K562 (cell line): ENCODE measurements at regions not wholly inside any gene's neighbourhood (a gene's known extent, or its start where the extent isn't known, plus 50 kb on each side); places are given as distances from the start of the nearest gene placed in this dataset.

ENCODE experiments used
- ATAC-seq: fragments of 200-7000 bp; cut with Tn5 transposase; 3 replicates; pipeline ENCODE4 v1.9.1; 2020; ENCODE audit warnings: moderate library complexity
- BruUV-seq: library from RNA; stranded (reverse); fragments of 400-500 nt; replicated peaks from 2 replicates; lab custom pipeline; 2021; lab: Mats Ljungman, UMichigan
- CTCF ChIA-PET: fragments of 300-600 bp; formaldehyde crosslinking; extraction: SDS; loops from one replicate; lab custom pipeline; 2021; ENCODE audit warnings: low intra/inter-chr PET ratio; lab: Yijun Ruan, JAX
- POLR2A ChIA-PET: fragments of 300-600, 350-650 bp; sonication (Branson Sonifier 250); formaldehyde crosslinking; extraction: SDS; loops from one replicate; lab custom pipeline; 2021; ENCODE audit warnings: antibody characterized with exemption, inconsistent platforms; lab: Yijun Ruan, JAX
- DNase-seq, 4 experiments: peaks; one replicate each; pipeline versions ENCODE4 v3.0.0 to v3.0.0-alpha.2; 2011 to 2018; ENCODE audit warnings: low spot score in 3 of 4, mixed read lengths in 3 of 4; ENCODE audit errors: extremely low read depth in 1 of 4
- FAIRE-seq: peaks from 2 replicates; lab custom pipeline; 2011; peaks lifted over from hg19 to GRCh38; lab: Jason Lieb, UNC
- H2AFZ ChIP-seq: 2 replicates; pipeline ENCODE4 v1.6.0; 2011; ENCODE audit warnings: low read depth, low read length, control low read depth, inconsistent platforms
- H3K27ac ChIP-seq: fragments of 200-600 bp; 3 replicates; pipeline ENCODE4 v1.8.0; 2011; ENCODE audit warnings: low read depth, mild to moderate bottlenecking, control low read depth, inconsistent platforms, low read length, moderate library complexity, mixed read lengths; ENCODE audit errors: extremely low read depth
- H3K27me3 ChIP-seq, 2 experiments: fragments of 300-600 bp in 1 of 2; 2 replicates in 1 of 2; 3 replicates in 1 of 2; pipeline versions ENCODE4 v1.6.0 to v1.8.0; 2011; ENCODE audit warnings: inconsistent platforms in 2 of 2, low read length in 2 of 2, mild to moderate bottlenecking in 1 of 2, mixed read lengths in 1 of 2, moderate library complexity in 1 of 2; ENCODE audit not compliant: control insufficient read depth in 2 of 2, insufficient read depth in 2 of 2
- H3K36me3 ChIP-seq: fragments of 300-600 bp; 3 replicates; pipeline ENCODE4 v1.8.0; 2011; ENCODE audit warnings: mild to moderate bottlenecking, low read length, inconsistent platforms; ENCODE audit not compliant: control insufficient read depth, insufficient read depth
- H3K4me1 ChIP-seq, 2 experiments: fragments of 200-600 bp in 1 of 2; replicated peaks in 1 of 2; 2 replicates in 1 of 2; 3 replicates in 1 of 2; pipeline versions ENCODE4 v1.5.1 to v1.8.0; 2011; ENCODE audit warnings: inconsistent platforms in 2 of 2, low read length in 2 of 2, mild to moderate bottlenecking in 1 of 2, mixed read lengths in 1 of 2, moderate library complexity in 1 of 2; ENCODE audit not compliant: control insufficient read depth in 2 of 2, insufficient read depth in 2 of 2
- H3K4me2 ChIP-seq: 2 replicates; pipeline ENCODE4 v1.6.1; 2011; ENCODE audit warnings: low read length, control low read depth, inconsistent platforms, mixed read lengths; ENCODE audit not compliant: insufficient read depth
- H3K4me3 ChIP-seq: fragments of 200-600 bp; sonication (generic), shearing (Covaris generic); 2 replicates; pipeline ENCODE4 v1.5.1; 2016; ENCODE audit warnings: control low read depth, inconsistent platforms
- H3K79me2 ChIP-seq: fragments of 200-600 bp; 3 replicates; pipeline ENCODE4 v1.8.0; 2011; ENCODE audit warnings: low read length, inconsistent platforms; ENCODE audit not compliant: control insufficient read depth, insufficient read depth
- H3K9ac ChIP-seq, 2 experiments: 2 replicates each; pipeline versions ENCODE4 v1.6.0 to v1.6.1; 2011; ENCODE audit warnings: low read depth in 2 of 2, low read length in 2 of 2, control low read depth in 1 of 2, inconsistent platforms in 1 of 2, mild to moderate bottlenecking in 1 of 2, mixed read lengths in 1 of 2; ENCODE audit not compliant: insufficient read depth in 1 of 2
- H3K9me1 ChIP-seq: one replicate; pipeline ENCODE4 v1.6.0; 2011; ENCODE audit warnings: inconsistent platforms, mild to moderate bottlenecking, low read length, moderate library complexity; ENCODE audit not compliant: control insufficient read depth, insufficient read depth
- H3K9me3 ChIP-seq: replicated peaks from 2 replicates; pipeline ENCODE4 v1.5.1; 2011; ENCODE audit warnings: low read depth, low read length, inconsistent platforms; ENCODE audit not compliant: control insufficient read depth, insufficient read depth
- H4K20me1 ChIP-seq: replicated peaks from 2 replicates; pipeline ENCODE4 v1.6.1; 2011; ENCODE audit warnings: low read length, inconsistent platforms, mixed read lengths; ENCODE audit not compliant: control insufficient read depth, insufficient read depth
- C11orf30 ChIP-seq: fragments of 450-650 bp; IDR thresholded peaks from 2 replicates; pipeline ENCODE4 v1.6.1; 2016; ENCODE audit warnings: low read depth, mild to moderate bottlenecking
- ETV1 ChIP-seq: fragments of 450-650 bp; conservative IDR thresholded peaks from 2 replicates; pipeline ENCODE4 v1.6.1; 2016; ENCODE audit warnings: missing genetic modification characterization, control low read depth, low read depth, missing compliant biosample characterization
- MAFF ChIP-seq: IDR thresholded peaks from 2 replicates; pipeline ENCODE4 v1.6.1; 2012; ENCODE audit warnings: low read length, improper control_type of control experiment
- MAFG ChIP-seq: fragments of 450-650 bp; conservative IDR thresholded peaks from 2 replicates; pipeline ENCODE4 v1.6.1; 2016; ENCODE audit warnings: missing genetic modification characterization, missing compliant biosample characterization
- MAFK ChIP-seq: IDR thresholded peaks from 2 replicates; pipeline ENCODE4 v1.6.1; 2011; ENCODE audit warnings: low read length, improper control_type of control experiment
- SREBF1 ChIP-seq: fragments of 150-350 bp; IDR thresholded peaks from 2 replicates; pipeline ENCODE4 v1.6.1; 2014; ENCODE audit warnings: antibody characterized with exemption, low read depth, low read length, borderline replicate concordance
- WHSC1 ChIP-seq: IDR thresholded peaks from one replicate; pipeline ENCODE4 v1.6.1; 2012; ENCODE audit warnings: low read length, control low read depth, inconsistent platforms
- ZKSCAN8 ChIP-seq: fragments of 200-800 bp; sonication (Bioruptor generic); IDR thresholded peaks from 2 replicates; pipeline ENCODE4 v1.6.1; 2016; ENCODE audit warnings: missing genetic modification characterization, missing compliant biosample characterization
- ZNF316 ChIP-seq: fragments of 450-650 bp; IDR thresholded peaks from 2 replicates; pipeline ENCODE4 v1.6.1; 2016
- ZNF398 ChIP-seq: fragments of 250-450 bp; sonication (Bioruptor Pico); IDR thresholded peaks from 2 replicates; pipeline ENCODE4 v1.8.0; 2021; ENCODE audit warnings: moderate library complexity, mild to moderate bottlenecking, inconsistent platforms
- ZNF717 ChIP-seq: fragments of 250-450 bp; sonication (Bioruptor Pico); IDR thresholded peaks from 2 replicates; pipeline ENCODE4 v1.5.0; 2021
- WGBS: fragments of 100-300 bp; shearing (Covaris generic); methylation state at CpG from one replicate; pipeline ENCODE4 v1.1.6; 2016; ENCODE audit warnings: low coverage, mixed read lengths; ENCODE audit not compliant: insufficient coverage; ENCODE audit errors: missing lambda C conversion rate; 5-methylcytosine and 5-hydroxymethylcytosine counted together
- in situ Hi-C: fragments of 300-500 bp; cut with MboI; formaldehyde crosslinking; loops from 4 replicates; pipeline ENCODE4 v1.15.0; 2018; ENCODE audit warnings: inconsistent platforms, mixed read lengths
- intact Hi-C: fragments of 100-400 bp; cut with micrococcal nuclease; formaldehyde crosslinking; loops from 2 replicates; pipeline ENCODE4 v1.14.2; 2022

- Histone ChIP-seq H3K4me2 (no peak overlapping the region), H3K9me1 (no peaks in the 10 kb centered on the region), H3K27me3 (no peaks in the 10 kb centered on the region), H2AFZ (no peak overlapping the region), H4K20me1 (no peaks in the 10 kb centered on the region), H3K79me2 (no peaks in the 10 kb centered on the region), H3K27ac (no peak overlapping the region), H3K9ac (no peak overlapping the region), H3K4me1 (no peaks in the 10 kb centered on the region), H3K9me3 (no peaks in the 10 kb centered on the region), H3K4me3 (no peak overlapping the region), H3K36me3 (no peaks in the 10 kb centered on the region)
- FAIRE-seq (no peak), ATAC-seq (no peak), DNase-seq (no peak)
- WGBS = 1% methylated on average over 5 of the region's 5 CpGs
- intact Hi-C loops (no loop called here), in situ Hi-C loops (no loop called here)
- ChIA-PET POLR2A (no interaction called here), CTCF (no interaction called here)
- no TSS peak for BruUV-seq
- TF ChIP-seq ZNF398 (CRISPR knock-in tag) (no peak), WHSC1 (no peak), ZNF717 (CRISPR knock-in tag) (no peak), ZKSCAN8 (no peak)
Observed at GRCh38 chr7:118473271-118473670, 248.8 kb downstream of the ANKRD7 start.

DNA sequence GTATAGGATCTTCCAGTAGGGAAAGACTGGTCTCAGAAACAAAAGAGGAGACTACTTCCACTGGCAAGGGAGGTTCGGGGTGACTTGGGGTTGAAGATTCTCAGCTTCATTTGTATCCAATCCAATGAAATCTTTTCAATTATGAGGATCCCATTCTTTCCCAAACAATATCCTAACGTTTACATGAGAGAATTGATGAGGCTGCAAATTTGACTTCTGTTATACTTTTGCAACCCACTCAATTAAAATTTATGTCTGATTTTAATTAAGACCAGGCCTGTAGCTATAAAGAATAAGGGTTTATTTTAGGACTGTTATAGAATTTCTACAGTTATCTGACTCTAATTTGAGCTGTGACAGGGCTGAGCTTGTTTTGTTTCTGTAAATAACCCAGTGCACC lies 251.5 kb downstream of the ANKRD7 start:
- Histone ChIP-seq H2AFZ (no peak overlapping the region), H3K4me2 (no peak overlapping the region), H3K9ac (no peak overlapping the region), H3K36me3 (no peaks in the 10 kb centered on the region), H3K9me3 (peaks cover 4% of the 10 kb centered on the region; the same call in 1 of the 2 replicates), H3K27ac (no peak overlapping the region), H3K79me2 (no peaks in the 10 kb centered on the region), H3K27me3 (no peaks in the 10 kb centered on the region), H3K4me1 (no peaks in the 10 kb centered on the region), H4K20me1 (no peaks in the 10 kb centered on the region), H3K9me1 (no peaks in the 10 kb centered on the region), H3K4me3 (no peak overlapping the region)
- ATAC-seq (no peak), FAIRE-seq (no peak), DNase-seq (no peak)
- ChIA-PET POLR2A (no interaction called here), CTCF (no interaction called here)
- BruUV-seq = no TSS peak
- in situ Hi-C loops = no loop called here
- TF ChIP-seq ETV1 (tag) = no peak
- peak; percentile 32; the same call in 1 of the 2 replicates for TF ChIP-seq MAFK
- no peak for TF ChIP-seq SREBF1
- TF ChIP-seq C11orf30 = peak; percentile 35
- TF ChIP-seq MAFG = peak; percentile 25; the same call in 1 of the 2 replicates
- TF ChIP-seq MAFF = peak; percentile 30; the same call in 1 of the 2 replicates
- TF ChIP-seq ZNF316 = peak; percentile 72
- 0% methylated on average over 2 of the region's 2 CpGs for WGBS
- intact Hi-C loops = no loop called here
